Lower lobe of right lung (tissue), 2 donors: ENCODE measurements at regions not wholly inside any gene's neighbourhood (a gene's known extent, or its start where the extent isn't known, plus 50 kb on each side); places are given as distances from the start of the nearest gene placed in this dataset.
A peak's percentile ranks its signal among the peaks of the same experiment; 100 is the strongest.

Experiments used
- ATAC-seq, 2 donors: fragments of 200-7000 bp; cut with Tn5 transposase; one replicate each; pipeline ENCODE4 v1.9.1; 2020 to 2022; ENCODE audit warnings: mild to moderate bottlenecking in 2 of 2, moderate library complexity in 2 of 2
- DNase-seq: peaks from one replicate; pipeline ENCODE4 v3.0.0-alpha.2; 2020
- H3K27ac ChIP-seq: fragments of 200-600 bp; one replicate; pipeline ENCODE4 v1.8.0; 2022
- H3K27me3 ChIP-seq: fragments of 200-600 bp; one replicate; pipeline ENCODE4 v1.8.0; 2022; ENCODE audit warnings: low read depth
- H3K36me3 ChIP-seq: fragments of 200-600 bp; one replicate; pipeline ENCODE4 v1.8.0; 2022; ENCODE audit warnings: mild to moderate bottlenecking
- H3K4me1 ChIP-seq: fragments of 200-600 bp; one replicate; pipeline ENCODE4 v1.8.0; 2022
- H3K4me3 ChIP-seq: fragments of 200-600 bp; one replicate; pipeline ENCODE4 v1.8.0; 2022; ENCODE audit warnings: mild to moderate bottlenecking
- H3K9me3 ChIP-seq: fragments of 200-600 bp; one replicate; pipeline ENCODE4 v1.8.0; 2022
- intact Hi-C: fragments of 100-400 bp; cut with DNase I; formaldehyde crosslinking; loops from one replicate; pipeline ENCODE4 v1.11.0; 2022
- TF ChIP-seq, protein P1 (sequence below): fragments of 200-600 bp; IDR thresholded peaks from one replicate; pipeline ENCODE4 v1.8.0; 2022; ENCODE audit warnings: antibody characterized with exemption, mild to moderate bottlenecking
- donor health status: DM: no; HTN: yes; CAD: no; lungs with severe emphysema.

DNA sequence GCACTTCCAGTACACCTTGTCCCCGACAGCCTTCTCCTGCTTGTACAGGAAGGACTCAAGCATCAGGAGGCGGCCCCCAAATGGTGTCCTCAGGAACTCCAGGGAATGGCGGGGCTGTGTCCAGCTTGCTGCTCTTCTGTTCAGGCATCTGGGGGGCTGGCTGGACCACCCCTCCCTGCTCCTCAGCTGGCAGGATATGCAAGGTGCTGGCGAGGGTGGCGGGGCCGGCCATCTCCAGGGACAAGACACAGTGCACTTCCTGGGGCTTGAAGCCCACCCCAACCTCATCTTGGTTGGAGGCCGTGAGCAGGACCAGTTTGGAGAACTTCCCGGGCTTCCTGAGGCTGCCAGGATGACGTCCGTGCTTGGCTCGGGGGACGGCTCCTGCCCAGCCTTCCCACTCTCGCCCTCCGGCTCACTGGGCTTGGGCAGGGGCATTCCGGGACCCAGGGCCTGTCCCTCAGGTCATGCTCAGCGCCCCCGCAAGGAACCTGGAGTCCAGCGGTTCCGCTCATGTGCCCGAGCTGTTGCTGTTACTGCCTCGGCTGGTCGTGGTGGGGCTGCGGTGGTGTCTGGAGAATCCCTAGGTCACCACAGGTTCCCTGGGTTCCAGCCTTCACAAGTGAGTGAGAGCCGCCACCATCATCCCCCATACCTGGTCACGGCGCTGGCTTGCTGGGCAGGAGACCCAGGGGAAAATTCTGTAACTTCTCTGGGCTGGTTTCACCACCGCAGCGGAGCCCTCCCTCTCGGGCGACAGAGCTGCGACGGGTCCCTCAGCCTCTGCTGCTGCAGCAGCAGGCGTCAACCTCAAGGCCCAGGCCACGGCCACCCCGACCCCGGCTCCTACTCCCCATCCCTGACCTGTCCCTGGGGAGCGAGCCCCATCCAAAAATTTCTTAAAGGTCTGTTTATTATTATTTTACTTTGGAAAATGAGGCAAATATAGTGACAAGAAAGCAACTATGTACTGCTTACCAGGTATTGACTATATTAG is 82.8 kb upstream of the FXR1 start:
- DNase-seq (no peak), ATAC-seq (peak in 1 of 2 donors; percentile 39)
- H3K27ac ChIP-seq = no peak overlapping the region
- H3K27me3 ChIP-seq = no peaks in the 10 kb centered on the region
- no peak overlapping the region for H3K4me3 ChIP-seq
- TF ChIP-seq, protein P1, sequence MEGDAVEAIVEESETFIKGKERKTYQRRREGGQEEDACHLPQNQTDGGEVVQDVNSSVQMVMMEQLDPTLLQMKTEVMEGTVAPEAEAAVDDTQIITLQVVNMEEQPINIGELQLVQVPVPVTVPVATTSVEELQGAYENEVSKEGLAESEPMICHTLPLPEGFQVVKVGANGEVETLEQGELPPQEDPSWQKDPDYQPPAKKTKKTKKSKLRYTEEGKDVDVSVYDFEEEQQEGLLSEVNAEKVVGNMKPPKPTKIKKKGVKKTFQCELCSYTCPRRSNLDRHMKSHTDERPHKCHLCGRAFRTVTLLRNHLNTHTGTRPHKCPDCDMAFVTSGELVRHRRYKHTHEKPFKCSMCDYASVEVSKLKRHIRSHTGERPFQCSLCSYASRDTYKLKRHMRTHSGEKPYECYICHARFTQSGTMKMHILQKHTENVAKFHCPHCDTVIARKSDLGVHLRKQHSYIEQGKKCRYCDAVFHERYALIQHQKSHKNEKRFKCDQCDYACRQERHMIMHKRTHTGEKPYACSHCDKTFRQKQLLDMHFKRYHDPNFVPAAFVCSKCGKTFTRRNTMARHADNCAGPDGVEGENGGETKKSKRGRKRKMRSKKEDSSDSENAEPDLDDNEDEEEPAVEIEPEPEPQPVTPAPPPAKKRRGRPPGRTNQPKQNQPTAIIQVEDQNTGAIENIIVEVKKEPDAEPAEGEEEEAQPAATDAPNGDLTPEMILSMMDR = no peak
- no peaks in the 10 kb centered on the region for H3K9me3 ChIP-seq
- no peaks in the 10 kb centered on the region for H3K4me1 ChIP-seq
- intact Hi-C loops = no loop called here
- H3K36me3 ChIP-seq = no peaks in the 10 kb centered on the region

DNA sequence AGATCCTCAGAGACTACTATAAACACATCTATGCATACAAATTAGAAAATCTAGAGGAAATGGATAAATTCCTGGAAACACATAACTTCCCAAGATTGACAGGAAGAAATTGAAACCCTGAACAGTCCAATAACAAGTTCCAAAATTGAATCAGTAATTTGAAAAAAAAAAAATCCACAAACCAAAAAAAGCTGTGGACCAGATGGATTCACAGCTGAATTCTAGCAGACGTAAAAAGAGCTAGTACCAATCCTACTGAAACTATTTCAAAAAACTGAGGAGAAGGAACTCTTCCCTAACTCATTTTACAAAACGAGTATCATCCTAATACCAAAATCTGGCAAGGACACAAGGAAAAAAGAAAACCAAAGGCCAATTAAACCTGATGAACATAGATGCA is 77.0 kb upstream of the FXR1 start:
- no peak for ATAC-seq
- intact Hi-C loops = no loop called here
- TF ChIP-seq, protein P1 = no peak

DNA sequence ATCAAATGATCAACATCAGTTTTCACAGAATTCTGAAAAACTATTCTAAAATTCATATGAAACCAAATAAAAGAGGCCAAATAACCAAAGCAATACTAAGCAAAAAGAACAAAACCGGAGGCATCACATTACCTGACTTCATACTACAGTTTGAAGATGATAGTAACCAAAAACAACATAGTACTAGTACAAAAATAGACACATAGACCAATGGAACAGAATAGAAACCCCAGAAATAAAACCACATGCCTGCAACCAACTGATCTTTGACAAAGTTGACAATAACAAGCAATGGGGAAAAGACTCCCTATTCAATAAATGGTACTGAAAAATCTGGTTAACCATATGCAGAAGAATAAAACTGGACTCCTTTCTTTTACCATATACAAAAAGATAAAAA is 75.7 kb upstream of the FXR1 start:
- no peak overlapping the region for H3K27ac ChIP-seq
- H3K9me3 ChIP-seq = peaks cover 5% of the 10 kb centered on the region
- intact Hi-C loops = no loop called here
- H3K4me1 ChIP-seq = no peaks in the 10 kb centered on the region
- H3K36me3 ChIP-seq = no peaks in the 10 kb centered on the region
- ATAC-seq (no peak), DNase-seq (no peak)
- TF ChIP-seq, protein P1 = no peak
- H3K4me3 ChIP-seq = no peak overlapping the region
- H3K27me3 ChIP-seq = no peaks in the 10 kb centered on the region

More for the DNA sequence above, 77.0 kb upstream of the FXR1 start:
- Histone ChIP-seq H3K36me3 (no peaks in the 10 kb centered on the region), H3K4me1 (no peaks in the 10 kb centered on the region), H3K9me3 (no peaks in the 10 kb centered on the region), H3K27ac (no peak overlapping the region), H3K27me3 (no peaks in the 10 kb centered on the region), H3K4me3 (no peak overlapping the region)
- DNase-seq = no peak

DNA sequence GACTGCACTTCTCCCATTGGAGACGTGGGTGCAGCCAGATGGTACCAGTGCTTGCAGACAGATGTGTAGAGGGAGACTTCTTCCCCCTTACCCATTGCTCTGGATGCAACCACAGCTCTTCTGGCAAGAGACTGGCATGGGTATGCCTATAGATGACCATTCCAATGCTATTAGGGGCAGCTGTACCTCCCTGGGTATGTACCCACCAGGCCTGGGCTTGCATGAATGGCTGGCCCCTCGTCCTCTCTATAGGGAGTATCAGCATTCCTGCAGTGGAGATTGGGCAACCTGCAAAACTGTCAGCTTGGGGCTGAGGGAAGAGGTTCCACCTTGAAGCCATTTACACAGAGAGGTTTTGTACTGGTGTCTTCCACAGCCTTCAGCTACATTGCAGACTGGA is 57.6 kb upstream of the FXR1 start:
- intact Hi-C loops = no loop called here
- Histone ChIP-seq H3K27me3 (no peaks in the 10 kb centered on the region), H3K36me3 (no peaks in the 10 kb centered on the region), H3K4me1 (no peaks in the 10 kb centered on the region), H3K27ac (no peak overlapping the region), H3K4me3 (no peak overlapping the region), H3K9me3 (no peaks in the 10 kb centered on the region)
- no peak for DNase-seq
- TF ChIP-seq, protein P1 = no peak
- ATAC-seq = no peak

DNA sequence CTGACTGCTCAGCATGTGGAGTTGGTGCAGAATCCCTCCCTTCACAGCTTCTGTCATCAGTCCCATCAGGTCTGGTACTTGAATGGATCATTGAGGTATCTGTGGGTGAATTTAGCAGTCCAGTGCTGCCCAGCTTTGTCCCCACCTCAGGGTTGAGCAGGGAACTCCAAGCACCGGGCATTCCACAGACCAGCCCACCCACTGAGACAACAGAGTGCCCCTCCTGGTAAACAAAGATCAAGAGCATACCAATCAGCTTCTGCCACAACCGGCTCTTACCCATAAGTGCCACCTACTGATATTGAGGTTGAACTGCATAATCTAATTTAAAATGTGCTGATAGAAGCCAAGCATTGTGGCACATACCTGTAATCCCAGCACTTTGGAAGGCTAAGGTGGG is 57.1 kb upstream of the FXR1 start:
- intact Hi-C loops = no loop called here
- no peaks in the 10 kb centered on the region for H3K9me3 ChIP-seq
- no peaks in the 10 kb centered on the region for H3K36me3 ChIP-seq
- no peak overlapping the region for H3K4me3 ChIP-seq
- TF ChIP-seq, protein P1 = no peak
- no peak for DNase-seq
- ATAC-seq = no peak
- no peaks in the 10 kb centered on the region for H3K27me3 ChIP-seq
- H3K4me1 ChIP-seq = no peaks in the 10 kb centered on the region
- H3K27ac ChIP-seq = no peak overlapping the region
